OCI-LY3 (cell line): ENCODE measurements at regions not wholly inside any gene's neighbourhood (a gene's known extent, or its start where the extent isn't known, plus 50 kb on each side); places are given as distances from the start of the nearest gene placed in this dataset.

ENCODE experiments used
- H2AFZ ChIP-seq: fragments of 200-600, 300-600 bp; shearing (Covaris generic); 2 replicates; pipeline ENCODE4 v1.6.0; 2014; ENCODE audit warnings: antibody characterized with exemption, low read depth, low read length
- H3K27ac ChIP-seq: fragments of 200-600, 300-600 bp; sonication (generic); 2 replicates; pipeline ENCODE4 v1.5.1; 2014; ENCODE audit warnings: mild to moderate bottlenecking, low read length, moderate library complexity, mixed read lengths
- H3K27me3 ChIP-seq: fragments of 200-600, 300-600 bp; sonication (generic); 2 replicates; pipeline ENCODE4 v1.6.1; 2014; ENCODE audit warnings: low read depth, low read length, mixed read lengths
- H3K36me3 ChIP-seq: fragments of 200-600, 300-600 bp; sonication (generic); replicated peaks from 2 replicates; pipeline ENCODE3; 2014; ENCODE audit warnings: low read depth, low read length, mixed read lengths
- H3K4me1 ChIP-seq: fragments of 300-600, 200-600 bp; sonication (generic); 2 replicates; pipeline ENCODE4 v1.6.1; 2014; ENCODE audit warnings: low read length, mixed read lengths
- H3K4me2 ChIP-seq: fragments of 200-600, 300-600 bp; sonication (generic); 2 replicates; pipeline ENCODE4 v1.6.1; 2014; ENCODE audit warnings: low read length, mixed read lengths
- H3K4me3 ChIP-seq: fragments of 300-600, 200-600 bp; sonication (generic); 2 replicates; pipeline ENCODE4 v1.5.1; 2014; ENCODE audit warnings: antibody characterized with exemption, mild to moderate bottlenecking, low read length, moderate library complexity
- H3K79me2 ChIP-seq: fragments of 300-600, 200-600 bp; shearing (Covaris generic); 2 replicates; pipeline ENCODE4 v1.6.1; 2014; ENCODE audit warnings: mild to moderate bottlenecking, low read length, mixed read lengths
- H3K9ac ChIP-seq: fragments of 300-600, 200-600 bp; shearing (Covaris generic); 2 replicates; pipeline ENCODE4 v1.6.0; 2014; ENCODE audit warnings: mild to moderate bottlenecking, low read length, moderate library complexity
- H3K9me3 ChIP-seq: fragments of 200-600, 300-600 bp; shearing (Covaris generic); 2 replicates; pipeline ENCODE4 v1.6.1; 2014; ENCODE audit warnings: low read length, mixed read lengths; ENCODE audit not compliant: insufficient read depth
- H4K20me1 ChIP-seq: fragments of 200-600, 300-600 bp; sonication (generic); 2 replicates; pipeline ENCODE4 v1.6.1; 2016; ENCODE audit warnings: low read length, mixed read lengths; ENCODE audit not compliant: insufficient read depth
- EZH2phosphoT487 ChIP-seq: fragments of 200-600 bp; shearing (Covaris generic); IDR thresholded peaks from 2 replicates; pipeline ENCODE4 v1.6.1; 2018; ENCODE audit warnings: antibody characterized with exemption, mixed run types, low read depth
- TF ChIP-seq, protein P1 (sequence below): fragments of 200-600, 300-600 bp; sonication (generic); IDR thresholded peaks from 2 replicates; pipeline ENCODE4 v1.5.1; 2014; ENCODE audit warnings: antibody characterized with exemption, low read length, low read depth

DNA sequence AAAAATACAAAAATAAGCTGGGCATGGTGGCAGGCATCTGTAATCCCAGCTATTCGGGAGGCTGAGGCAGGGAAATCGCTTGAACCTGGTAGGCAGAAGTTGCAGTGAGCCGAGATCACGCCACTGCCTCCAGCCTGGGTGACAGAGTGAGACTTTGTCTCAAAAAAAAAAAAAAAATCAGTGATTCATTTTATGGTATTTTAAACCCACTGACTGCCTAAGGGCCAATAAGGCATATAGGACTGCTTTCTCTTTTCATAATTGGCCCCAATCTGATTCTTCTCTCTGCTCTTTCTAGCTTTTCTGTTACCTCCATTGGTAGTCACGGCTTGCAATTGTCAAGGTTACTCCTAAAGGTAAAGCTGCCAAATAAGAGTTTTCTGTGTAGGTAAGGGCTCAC is 60.2 kb upstream of the ADGRF1 start:
- Histone ChIP-seq H3K4me2 (no peak overlapping the region), H3K36me3 (no peaks in the 10 kb centered on the region), H3K9me3 (no peaks in the 10 kb centered on the region), H2AFZ (no peak overlapping the region), H3K9ac (no peak overlapping the region), H3K4me3 (no peak overlapping the region), H4K20me1 (no peaks in the 10 kb centered on the region), H3K4me1 (peaks cover 14% of the 10 kb centered on the region), H3K27ac (no peak overlapping the region), H3K79me2 (no peaks in the 10 kb centered on the region), H3K27me3 (peaks cover 16% of the 10 kb centered on the region)
- TF ChIP-seq, protein P1, sequence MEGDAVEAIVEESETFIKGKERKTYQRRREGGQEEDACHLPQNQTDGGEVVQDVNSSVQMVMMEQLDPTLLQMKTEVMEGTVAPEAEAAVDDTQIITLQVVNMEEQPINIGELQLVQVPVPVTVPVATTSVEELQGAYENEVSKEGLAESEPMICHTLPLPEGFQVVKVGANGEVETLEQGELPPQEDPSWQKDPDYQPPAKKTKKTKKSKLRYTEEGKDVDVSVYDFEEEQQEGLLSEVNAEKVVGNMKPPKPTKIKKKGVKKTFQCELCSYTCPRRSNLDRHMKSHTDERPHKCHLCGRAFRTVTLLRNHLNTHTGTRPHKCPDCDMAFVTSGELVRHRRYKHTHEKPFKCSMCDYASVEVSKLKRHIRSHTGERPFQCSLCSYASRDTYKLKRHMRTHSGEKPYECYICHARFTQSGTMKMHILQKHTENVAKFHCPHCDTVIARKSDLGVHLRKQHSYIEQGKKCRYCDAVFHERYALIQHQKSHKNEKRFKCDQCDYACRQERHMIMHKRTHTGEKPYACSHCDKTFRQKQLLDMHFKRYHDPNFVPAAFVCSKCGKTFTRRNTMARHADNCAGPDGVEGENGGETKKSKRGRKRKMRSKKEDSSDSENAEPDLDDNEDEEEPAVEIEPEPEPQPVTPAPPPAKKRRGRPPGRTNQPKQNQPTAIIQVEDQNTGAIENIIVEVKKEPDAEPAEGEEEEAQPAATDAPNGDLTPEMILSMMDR = no peak
- no peak for TF ChIP-seq EZH2phosphoT487

DNA sequence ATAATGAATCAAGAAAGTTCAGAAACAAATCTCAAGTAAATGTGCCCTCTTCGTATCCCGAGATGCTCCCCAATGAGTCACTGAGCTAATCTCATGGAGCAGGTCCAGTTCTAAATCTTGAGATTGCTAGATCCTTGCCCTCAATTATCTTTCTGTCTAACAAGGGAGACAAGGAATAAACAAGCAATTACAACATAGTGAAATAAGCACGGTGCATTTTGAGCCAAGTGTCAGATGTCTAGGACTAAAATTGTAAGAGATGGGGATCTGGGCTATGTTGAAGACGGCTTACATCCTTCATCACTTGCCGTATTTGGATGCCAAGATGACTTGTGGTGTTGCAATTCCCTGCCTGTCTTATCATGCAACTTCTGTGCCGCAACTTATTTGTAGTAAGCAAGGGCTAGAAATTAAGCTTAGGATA is 56.5 kb upstream of the ADGRF1 start:
- no peaks in the 10 kb centered on the region for H3K79me2 ChIP-seq
- no peak overlapping the region for H3K27ac ChIP-seq
- no peak overlapping the region for H2AFZ ChIP-seq
- H3K4me2 ChIP-seq = no peak overlapping the region
- no peak for TF ChIP-seq EZH2phosphoT487
- TF ChIP-seq, protein P1 = no peak
- no peak overlapping the region for H3K9ac ChIP-seq
- H3K4me1 ChIP-seq = peaks cover 10% of the 10 kb centered on the region
- no peaks in the 10 kb centered on the region for H3K9me3 ChIP-seq
- H4K20me1 ChIP-seq = no peaks in the 10 kb centered on the region
- H3K36me3 ChIP-seq = no peaks in the 10 kb centered on the region
- peaks cover 9% of the 10 kb centered on the region for H3K27me3 ChIP-seq
- no peak overlapping the region for H3K4me3 ChIP-seq

GRCh38 chr6:47097092-47097945 is 55.2 kb upstream of the ADGRF1 start:
- Histone ChIP-seq H3K79me2 (no peaks in the 10 kb centered on the region), H3K27me3 (no peaks in the 10 kb centered on the region; the same call in 1 of the 2 replicates), H3K27ac (no peak overlapping the region), H3K36me3 (no peaks in the 10 kb centered on the region), H4K20me1 (no peaks in the 10 kb centered on the region), H3K9me3 (no peaks in the 10 kb centered on the region), H3K4me3 (no peak overlapping the region), H3K4me2 (peak overlapping the region; percentile 42), H3K4me1 (peaks cover 9% of the 10 kb centered on the region), H2AFZ (no peak overlapping the region), H3K9ac (no peak overlapping the region)
- no peak for TF ChIP-seq EZH2phosphoT487
- TF ChIP-seq, protein P1 = peak; percentile 97

GRCh38 chr6:47096211-47096895 is 54.2 kb upstream of the ADGRF1 start:
- no peaks in the 10 kb centered on the region for H3K79me2 ChIP-seq

More at GRCh38 chr6:47096211-47096895, 54.2 kb upstream of the ADGRF1 start:
- Histone ChIP-seq H3K9ac (no peak overlapping the region), H3K36me3 (no peaks in the 10 kb centered on the region), H3K27me3 (no peaks in the 10 kb centered on the region; the same call in 1 of the 2 replicates), H3K4me1 (peaks cover 9% of the 10 kb centered on the region), H3K9me3 (no peaks in the 10 kb centered on the region), H4K20me1 (no peaks in the 10 kb centered on the region), H3K4me2 (no peak overlapping the region), H3K27ac (no peak overlapping the region), H2AFZ (no peak overlapping the region), H3K4me3 (no peak overlapping the region)
- no peak for TF ChIP-seq EZH2phosphoT487
- TF ChIP-seq, protein P1 = no peak
